ENCODE measurements at regions not wholly inside any gene's neighbourhood (a gene's known extent, or its start where the extent isn't known, plus 50 kb on each side); places are given as distances from the start of the nearest gene placed in this dataset.

DNA sequence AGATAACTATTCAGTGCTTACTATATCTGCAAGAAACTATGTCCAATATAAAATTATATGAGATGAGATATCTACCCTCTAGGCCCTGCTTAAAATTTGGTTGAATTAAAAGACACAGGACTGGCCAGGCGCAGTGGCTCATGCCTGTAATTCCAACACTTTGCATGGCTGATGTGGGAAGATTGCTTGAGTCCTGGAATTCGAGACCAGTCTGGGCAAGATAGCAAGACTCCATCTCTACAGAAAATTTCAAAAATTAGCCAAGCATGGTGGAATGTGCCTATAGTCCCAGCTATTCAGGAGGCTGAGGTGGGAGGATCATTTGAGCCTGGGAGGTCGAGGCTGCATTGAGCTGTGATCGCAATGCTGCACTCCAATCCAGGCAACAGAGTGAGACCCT, 303.7 kb upstream of the UBE2E2 start:
- DNase-seq (ENCODE audit: low read depth, low spot score), result no peak
- ChIA-PET CTCF (no interaction called here), POLR2A (no interaction called here)
- TF ChIP-seq, protein P1, sequence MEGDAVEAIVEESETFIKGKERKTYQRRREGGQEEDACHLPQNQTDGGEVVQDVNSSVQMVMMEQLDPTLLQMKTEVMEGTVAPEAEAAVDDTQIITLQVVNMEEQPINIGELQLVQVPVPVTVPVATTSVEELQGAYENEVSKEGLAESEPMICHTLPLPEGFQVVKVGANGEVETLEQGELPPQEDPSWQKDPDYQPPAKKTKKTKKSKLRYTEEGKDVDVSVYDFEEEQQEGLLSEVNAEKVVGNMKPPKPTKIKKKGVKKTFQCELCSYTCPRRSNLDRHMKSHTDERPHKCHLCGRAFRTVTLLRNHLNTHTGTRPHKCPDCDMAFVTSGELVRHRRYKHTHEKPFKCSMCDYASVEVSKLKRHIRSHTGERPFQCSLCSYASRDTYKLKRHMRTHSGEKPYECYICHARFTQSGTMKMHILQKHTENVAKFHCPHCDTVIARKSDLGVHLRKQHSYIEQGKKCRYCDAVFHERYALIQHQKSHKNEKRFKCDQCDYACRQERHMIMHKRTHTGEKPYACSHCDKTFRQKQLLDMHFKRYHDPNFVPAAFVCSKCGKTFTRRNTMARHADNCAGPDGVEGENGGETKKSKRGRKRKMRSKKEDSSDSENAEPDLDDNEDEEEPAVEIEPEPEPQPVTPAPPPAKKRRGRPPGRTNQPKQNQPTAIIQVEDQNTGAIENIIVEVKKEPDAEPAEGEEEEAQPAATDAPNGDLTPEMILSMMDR (IDR thresholded peaks at IDR 0.05; ENCODE audit: insufficient read depth, low read length, missing control alignments), result no peak
- H3K4me3 ChIP-seq (ENCODE audit: low read depth, low read length), result no peak overlapping the region

DNA sequence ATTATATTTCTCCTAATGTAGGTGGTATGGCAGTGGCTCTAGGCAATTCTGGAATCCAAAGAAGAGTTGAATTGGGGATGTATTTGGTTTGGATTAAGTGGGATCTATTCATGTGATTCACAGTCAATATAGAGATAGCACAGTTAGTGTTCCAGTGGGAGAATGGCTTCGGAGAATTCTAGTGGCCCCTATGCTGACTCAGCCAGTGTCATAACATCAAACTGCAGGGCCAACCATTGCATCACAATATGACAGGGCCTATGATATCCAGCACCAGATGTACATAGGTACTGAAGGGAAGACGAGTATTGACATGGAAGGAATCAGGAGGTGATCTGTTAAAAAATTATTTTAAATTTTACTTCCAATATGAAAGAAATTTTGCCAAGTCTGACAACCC, 302.8 kb upstream of the UBE2E2 start:
- no peak overlapping the region for H3K4me3 ChIP-seq (ENCODE audit: low read depth, low read length)
- ChIA-PET POLR2A (no interaction called here), CTCF (no interaction called here)
- no peak for DNase-seq (ENCODE audit: low read depth, low spot score)
- TF ChIP-seq, protein P1 (IDR thresholded peaks at IDR 0.05; ENCODE audit: insufficient read depth, low read length, missing control alignments), result no peak

DNA sequence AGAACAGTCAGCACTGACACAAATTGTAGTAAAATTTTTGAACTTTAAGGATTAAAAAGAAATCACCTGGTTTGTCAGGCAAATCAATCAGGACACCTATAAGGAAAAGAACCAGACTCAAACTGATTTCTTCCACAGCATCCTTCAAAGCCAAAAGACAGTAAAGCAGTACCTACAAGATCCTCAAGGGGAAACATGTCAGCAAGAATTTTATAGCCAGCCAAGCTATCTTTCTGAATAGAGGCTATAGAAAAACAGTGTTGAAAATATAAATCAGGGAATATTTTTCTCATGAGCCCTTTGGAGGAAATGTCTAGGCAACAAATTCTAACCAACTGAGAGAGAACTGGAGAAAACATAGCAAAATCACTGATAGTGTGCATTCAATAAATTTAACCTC, 301.4 kb upstream of the UBE2E2 start:
- H3K4me3 ChIP-seq (ENCODE audit: low read depth, low read length), result no peak overlapping the region
- CTCF ChIA-PET, result no interaction called here
- TF ChIP-seq, protein P1 (IDR thresholded peaks at IDR 0.05; ENCODE audit: insufficient read depth, low read length, missing control alignments), result no peak
- no peak for DNase-seq (ENCODE audit: low read depth, low spot score)
- POLR2A ChIA-PET, result no interaction called here

DNA sequence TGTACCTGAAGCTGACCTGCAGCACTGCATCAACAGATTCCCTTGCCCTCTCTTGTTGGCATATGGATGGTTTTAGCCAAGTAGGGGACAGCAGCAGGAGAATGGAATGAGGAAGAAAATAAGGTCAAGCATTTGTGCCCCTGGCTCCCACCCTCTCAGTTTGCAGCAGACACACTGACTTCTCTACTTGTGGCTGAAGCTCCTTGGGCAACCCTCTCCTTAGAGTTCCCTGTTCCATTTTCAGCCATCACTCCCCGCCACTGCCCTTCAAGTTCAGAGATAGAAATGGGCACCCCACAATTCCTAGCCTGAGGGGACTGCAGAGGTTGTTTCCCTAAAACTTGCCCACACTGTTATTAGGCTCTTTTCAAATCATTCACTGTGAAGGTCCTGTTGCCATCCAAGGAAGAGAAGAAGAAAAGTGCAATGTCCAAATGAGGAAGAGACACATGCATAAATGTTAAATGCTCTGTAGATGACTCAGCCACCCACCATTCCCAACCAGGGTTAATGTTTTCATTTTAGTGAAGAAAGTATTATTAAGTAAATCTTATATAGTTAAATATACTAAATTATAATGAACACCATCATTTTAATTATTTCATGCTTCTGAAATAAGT, 295.9 kb upstream of the UBE2E2 start:
- TF ChIP-seq, protein P1 (IDR thresholded peaks at IDR 0.05; ENCODE audit: insufficient read depth, low read length, missing control alignments), result no peak
- no peak for DNase-seq (ENCODE audit: low read depth, low spot score)
- ChIA-PET CTCF (no interaction called here), POLR2A (no interaction called here)
- no peak overlapping the region for H3K4me3 ChIP-seq (ENCODE audit: low read depth, low read length)

DNA sequence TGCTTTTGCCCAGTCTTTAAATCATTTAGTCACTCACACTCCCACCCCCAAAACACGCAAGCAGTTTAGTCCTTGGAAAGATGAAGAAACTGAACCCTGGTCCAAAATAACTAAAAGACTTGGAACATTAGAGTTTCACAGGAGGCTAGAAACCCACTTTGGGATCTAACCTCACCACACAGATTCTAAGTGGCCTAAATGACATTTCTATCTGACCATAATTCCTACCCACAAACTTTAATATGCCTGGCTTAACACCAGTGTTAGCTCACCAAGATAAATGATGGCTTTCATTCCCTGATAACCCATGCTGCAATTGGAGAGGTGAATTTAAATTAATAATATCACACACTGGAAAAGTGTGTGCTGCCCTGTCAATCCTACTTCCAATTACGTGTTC, 295.3 kb upstream of the UBE2E2 start:
- CTCF ChIA-PET, result no interaction called here
- TF ChIP-seq, protein P1 (IDR thresholded peaks at IDR 0.05; ENCODE audit: insufficient read depth, low read length, missing control alignments), result no peak
- no peak for DNase-seq (ENCODE audit: low read depth, low spot score)
- H3K4me3 ChIP-seq (ENCODE audit: low read depth, low read length), result no peak overlapping the region
- POLR2A ChIA-PET, result no interaction called here

DNA sequence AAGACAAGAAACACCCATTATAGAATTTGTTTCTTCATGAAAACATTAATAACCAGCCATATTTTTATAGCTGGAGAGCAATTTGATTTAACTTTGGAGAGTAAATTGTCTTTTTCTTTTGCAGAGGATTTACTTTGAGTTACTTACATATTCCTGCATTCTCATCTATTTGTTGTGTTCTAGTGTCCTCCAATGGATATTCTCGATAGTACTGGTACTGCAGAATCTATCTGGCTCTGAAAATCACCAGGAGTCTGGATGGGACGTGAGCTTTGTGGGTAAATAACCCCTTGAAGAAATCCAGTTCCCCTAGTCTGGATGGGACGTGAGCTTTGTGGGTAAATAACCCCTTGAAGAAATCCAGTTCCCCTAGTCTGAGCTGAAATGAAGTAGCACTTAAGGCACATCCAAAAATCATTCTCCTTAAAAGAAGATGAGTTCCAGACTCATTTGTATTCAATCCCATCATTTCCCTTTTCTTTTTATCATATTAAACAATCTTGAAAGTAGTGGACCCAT, 294.1 kb upstream of the UBE2E2 start:
- ChIA-PET CTCF (no interaction called here), POLR2A (no interaction called here)
- TF ChIP-seq, protein P1 (IDR thresholded peaks at IDR 0.05; ENCODE audit: insufficient read depth, low read length, missing control alignments), result no peak
- no peak for DNase-seq (ENCODE audit: low read depth, low spot score)
- H3K4me3 ChIP-seq (ENCODE audit: low read depth, low read length), result no peak overlapping the region
